Astrocyte (in vitro differentiated cells and primary cell): ENCODE measurements at regions not wholly inside any gene's neighbourhood (a gene's known extent, or its start where the extent isn't known, plus 50 kb on each side); places are given as distances from the start of the nearest gene placed in this dataset.

Experiments
- CTCF ChIP-seq: IDR thresholded peaks from 2 replicates; pipeline ENCODE4 v1.5.1; 2011; ENCODE audit warnings: low read depth, mild to moderate bottlenecking, inconsistent platforms, low read length, moderate library complexity; ENCODE audit not compliant: insufficient read depth
- EZH2 ChIP-seq: IDR thresholded peaks from 2 replicates; pipeline ENCODE4 v1.6.1; 2012; ENCODE audit warnings: mild to moderate bottlenecking, low read length, inconsistent platforms; ENCODE audit not compliant: insufficient read depth

GRCh38 chr22:48346911-48347310, 1480.8 kb downstream of the BRD1 start:
- TF ChIP-seq EZH2 (no peak), CTCF (no peak)
